ENCODE measurements at regions not wholly inside any gene's neighbourhood (a gene's known extent, or its start where the extent isn't known, plus 50 kb on each side); places are given as distances from the start of the nearest gene placed in this dataset.

DNA sequence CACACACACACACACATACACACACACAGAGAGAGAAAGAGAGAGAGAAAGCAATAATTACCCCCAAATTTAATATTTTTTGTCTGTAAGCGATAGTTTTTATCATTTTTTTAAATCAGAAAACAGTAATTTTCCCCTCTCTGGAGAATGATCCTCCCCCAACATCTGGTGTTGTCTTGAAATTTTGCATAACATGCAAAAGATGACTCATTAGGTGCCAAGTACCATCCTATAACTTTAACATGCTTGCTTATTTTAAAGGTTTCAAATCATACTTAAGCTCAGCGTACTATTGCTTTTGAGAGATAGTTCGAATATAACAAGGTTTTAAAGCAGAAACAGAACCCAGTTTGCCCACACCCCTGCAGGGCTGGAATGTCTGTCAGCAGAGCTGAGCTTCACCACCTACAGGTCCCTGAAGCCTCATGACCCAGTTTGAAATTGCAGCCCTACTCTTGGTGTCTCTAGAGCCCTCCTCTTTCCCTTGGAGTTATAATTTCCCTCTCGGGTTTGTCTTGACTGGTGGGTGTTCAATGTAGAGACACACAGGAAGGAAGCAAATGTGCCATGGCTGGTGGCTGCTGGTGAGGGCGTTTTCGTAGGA, 175.0 kb upstream of the HS3ST1 start:
- Histone ChIP-seq H3K4me1 (no peaks in the 10 kb centered on the region), H3K4me3 (no peak overlapping the region), H3K27ac (no peak overlapping the region), H3K9me3 (no peaks in the 10 kb centered on the region), H3K27me3 (no peaks in the 10 kb centered on the region), H3K36me3 (no peaks in the 10 kb centered on the region)
- intact Hi-C loops (cut with DNase I; ENCODE audit: low total_unique reads) = no loop called here
- DNase-seq = no peak
- no peak for TF ChIP-seq POLR2A (IDR thresholded peaks at IDR 0.05)
- TF ChIP-seq, protein P1, sequence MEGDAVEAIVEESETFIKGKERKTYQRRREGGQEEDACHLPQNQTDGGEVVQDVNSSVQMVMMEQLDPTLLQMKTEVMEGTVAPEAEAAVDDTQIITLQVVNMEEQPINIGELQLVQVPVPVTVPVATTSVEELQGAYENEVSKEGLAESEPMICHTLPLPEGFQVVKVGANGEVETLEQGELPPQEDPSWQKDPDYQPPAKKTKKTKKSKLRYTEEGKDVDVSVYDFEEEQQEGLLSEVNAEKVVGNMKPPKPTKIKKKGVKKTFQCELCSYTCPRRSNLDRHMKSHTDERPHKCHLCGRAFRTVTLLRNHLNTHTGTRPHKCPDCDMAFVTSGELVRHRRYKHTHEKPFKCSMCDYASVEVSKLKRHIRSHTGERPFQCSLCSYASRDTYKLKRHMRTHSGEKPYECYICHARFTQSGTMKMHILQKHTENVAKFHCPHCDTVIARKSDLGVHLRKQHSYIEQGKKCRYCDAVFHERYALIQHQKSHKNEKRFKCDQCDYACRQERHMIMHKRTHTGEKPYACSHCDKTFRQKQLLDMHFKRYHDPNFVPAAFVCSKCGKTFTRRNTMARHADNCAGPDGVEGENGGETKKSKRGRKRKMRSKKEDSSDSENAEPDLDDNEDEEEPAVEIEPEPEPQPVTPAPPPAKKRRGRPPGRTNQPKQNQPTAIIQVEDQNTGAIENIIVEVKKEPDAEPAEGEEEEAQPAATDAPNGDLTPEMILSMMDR (IDR thresholded peaks at IDR 0.05) = no peak

DNA sequence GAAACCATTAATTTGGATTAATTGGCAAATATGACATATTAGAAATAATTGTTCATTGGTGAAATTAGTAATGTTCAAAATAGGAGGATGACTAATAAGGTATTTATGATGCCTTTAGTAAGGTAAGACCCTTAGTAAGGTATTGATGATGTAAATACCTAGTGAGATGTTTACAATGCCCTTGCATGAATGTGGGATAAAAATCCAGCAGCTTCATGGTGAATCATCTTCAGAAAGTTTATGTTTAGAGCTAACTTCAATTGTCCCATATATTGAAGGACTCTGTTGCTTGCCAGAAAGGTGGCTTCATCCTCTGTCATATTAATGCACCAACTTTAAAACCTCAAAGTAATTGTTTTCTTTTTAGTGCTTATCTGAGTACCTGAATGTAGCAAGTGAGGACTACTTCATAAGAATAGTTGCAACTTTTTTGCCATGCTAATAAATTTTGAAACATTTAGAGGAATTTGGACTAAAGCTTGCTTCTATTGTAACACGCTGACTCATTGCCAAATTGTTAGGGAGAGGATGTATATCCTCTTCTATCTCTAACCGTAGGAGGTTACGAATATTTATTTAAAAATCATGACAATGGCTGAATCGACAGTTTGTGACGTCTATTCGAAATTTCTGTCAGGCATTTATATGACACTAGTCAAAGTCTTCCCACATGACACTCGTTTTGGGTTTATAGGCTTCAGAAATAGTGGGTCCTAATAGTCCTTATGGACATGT, 174.1 kb upstream of the HS3ST1 start:
- Histone ChIP-seq H3K9me3 (no peaks in the 10 kb centered on the region), H3K27ac (no peak overlapping the region), H3K36me3 (no peaks in the 10 kb centered on the region), H3K4me3 (no peak overlapping the region), H3K4me1 (no peaks in the 10 kb centered on the region), H3K27me3 (no peaks in the 10 kb centered on the region)
- intact Hi-C loops (cut with DNase I; ENCODE audit: low total_unique reads) = no loop called here
- no peak for TF ChIP-seq POLR2A (IDR thresholded peaks at IDR 0.05)
- TF ChIP-seq, protein P1 (IDR thresholded peaks at IDR 0.05) = no peak
- no peak for DNase-seq

DNA sequence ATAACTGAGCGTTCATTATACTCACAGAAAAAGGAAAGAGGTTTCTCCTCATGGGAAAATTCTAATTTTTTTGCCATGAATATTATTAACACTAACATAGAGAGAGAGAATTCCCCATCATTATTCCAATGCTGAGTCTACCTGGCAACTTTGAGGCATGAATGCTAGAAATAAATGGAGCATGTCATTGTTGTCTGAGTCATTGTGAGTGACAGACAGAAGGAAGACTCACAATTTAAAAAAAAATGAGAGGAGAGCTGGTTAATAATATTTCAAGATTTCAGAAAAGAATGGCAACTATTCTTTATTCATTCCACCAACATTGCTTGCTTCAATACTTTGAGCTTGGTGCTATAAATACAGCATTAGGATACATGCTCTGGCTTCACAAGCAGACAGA, 170.4 kb upstream of the HS3ST1 start:
- TF ChIP-seq, protein P1 (IDR thresholded peaks at IDR 0.05) = no peak
- TF ChIP-seq POLR2A (IDR thresholded peaks at IDR 0.05) = no peak
- Histone ChIP-seq H3K27me3 (no peaks in the 10 kb centered on the region), H3K27ac (no peak overlapping the region), H3K4me3 (no peak overlapping the region), H3K36me3 (no peaks in the 10 kb centered on the region), H3K9me3 (no peaks in the 10 kb centered on the region), H3K4me1 (no peaks in the 10 kb centered on the region)
- intact Hi-C loops (cut with DNase I; ENCODE audit: low total_unique reads) = no loop called here
- DNase-seq = no peak

DNA sequence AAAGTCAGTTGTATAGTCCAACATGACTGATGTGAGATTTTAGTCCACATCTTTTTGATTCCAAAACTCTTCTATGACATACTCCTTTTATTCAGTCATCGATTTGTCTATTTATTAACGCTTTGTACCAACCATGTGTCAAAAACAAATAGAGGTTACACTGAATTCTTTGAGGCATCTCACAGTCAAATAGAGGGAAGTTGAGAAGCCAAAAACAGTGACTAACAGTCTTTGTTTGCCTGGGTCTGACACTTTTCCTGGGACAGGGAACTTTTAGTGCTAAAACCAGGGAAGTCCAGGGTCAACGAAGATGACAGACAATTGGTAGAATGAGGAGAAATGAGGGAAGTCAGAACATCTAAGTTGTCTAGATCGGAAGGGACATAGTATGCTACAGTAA, 169.9 kb upstream of the HS3ST1 start:
- Histone ChIP-seq H3K36me3 (no peaks in the 10 kb centered on the region), H3K27ac (no peak overlapping the region), H3K9me3 (no peaks in the 10 kb centered on the region), H3K4me1 (no peaks in the 10 kb centered on the region), H3K4me3 (no peak overlapping the region), H3K27me3 (no peaks in the 10 kb centered on the region)
- intact Hi-C loops (cut with DNase I; ENCODE audit: low total_unique reads) = no loop called here
- TF ChIP-seq POLR2A (IDR thresholded peaks at IDR 0.05) = no peak
- TF ChIP-seq, protein P1 (IDR thresholded peaks at IDR 0.05) = no peak
- DNase-seq = no peak

DNA sequence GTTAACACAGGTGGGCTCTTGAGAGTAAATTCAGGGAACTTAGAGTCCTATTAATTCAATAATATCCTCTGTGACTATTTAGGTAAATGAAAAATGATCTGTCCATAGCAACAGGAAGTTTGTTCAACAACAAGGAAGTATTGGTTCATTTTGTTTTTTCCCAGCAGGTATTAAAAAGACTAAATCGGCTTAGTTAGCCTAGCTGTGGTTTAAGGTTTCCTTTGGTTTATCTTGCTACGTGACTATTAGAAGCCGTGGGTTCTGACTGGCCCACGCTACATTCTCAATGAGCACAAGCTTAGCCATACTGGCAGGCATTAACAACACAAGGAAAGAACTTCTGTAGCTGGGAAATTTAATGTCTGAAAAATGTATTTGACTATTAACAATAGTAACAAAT, 168.8 kb upstream of the HS3ST1 start:
- no peak for DNase-seq
- intact Hi-C loops (cut with DNase I; ENCODE audit: low total_unique reads) = no loop called here
- TF ChIP-seq, protein P1 (IDR thresholded peaks at IDR 0.05) = no peak
- Histone ChIP-seq H3K27me3 (no peaks in the 10 kb centered on the region), H3K36me3 (no peaks in the 10 kb centered on the region), H3K4me3 (no peak overlapping the region), H3K4me1 (no peaks in the 10 kb centered on the region), H3K27ac (no peak overlapping the region), H3K9me3 (no peaks in the 10 kb centered on the region)
